CD14-positive monocyte (primary cell): ENCODE measurements at regions not wholly inside any gene's neighbourhood (a gene's known extent, or its start where the extent isn't known, plus 50 kb on each side); places are given as distances from the start of the nearest gene placed in this dataset.

Experiments
- DNase-seq, 3 donors: peaks; one replicate each; pipeline ENCODE4 v3.0.0-alpha.2; 2011 to 2022
- H2AFZ ChIP-seq: 2 replicates; pipeline ENCODE4 v1.6.0; 2012; ENCODE audit warnings: mild to moderate bottlenecking, low read depth, low read length, inconsistent platforms; ENCODE audit not compliant: insufficient read depth, poor library complexity, severe bottlenecking
- H3K27ac ChIP-seq, 2 donors: 1 replicate in 1 of 2; 2 replicates in 1 of 2; pipeline ENCODE4 v1.5.1; 2012 to 2013; ENCODE audit warnings: low read length in 2 of 2, control low read depth in 1 of 2, inconsistent platforms in 1 of 2, low read depth in 1 of 2, mild to moderate bottlenecking in 1 of 2
- H3K27me3 ChIP-seq, 2 donors: one replicate each; pipeline versions ENCODE4 v1.6.0 to v1.6.1; 2011 to 2013; ENCODE audit warnings: low read length in 2 of 2; ENCODE audit not compliant: control insufficient read depth in 2 of 2, insufficient read depth in 2 of 2
- H3K36me3 ChIP-seq, 2 donors: replicated peaks in 1 of 2; 1 replicate in 1 of 2; 2 replicates in 1 of 2; pipeline versions ENCODE4 v1.5.1 to v1.6.1; 2012 to 2013; ENCODE audit warnings: low read length in 2 of 2, control low read depth in 1 of 2, inconsistent platforms in 1 of 2, mild to moderate bottlenecking in 1 of 2; ENCODE audit not compliant: insufficient read depth in 2 of 2, control insufficient read depth in 1 of 2
- H3K4me1 ChIP-seq, 2 donors: 1 replicate in 1 of 2; 2 replicates in 1 of 2; pipeline versions ENCODE4 v1.5.1 to v1.6.1; 2012 to 2013; ENCODE audit warnings: low read length in 2 of 2, control low read depth in 1 of 2, inconsistent platforms in 1 of 2, mild to moderate bottlenecking in 1 of 2, moderate library complexity in 1 of 2; ENCODE audit not compliant: insufficient read depth in 2 of 2, control insufficient read depth in 1 of 2
- H3K4me2 ChIP-seq: replicated peaks from 2 replicates; pipeline ENCODE3; 2012; ENCODE audit warnings: low read length, moderate library complexity, mild to moderate bottlenecking; ENCODE audit not compliant: poor library complexity, severe bottlenecking; ENCODE audit errors: extremely low read depth
- H3K4me3 ChIP-seq, 3 experiments: fragments of 200-600 bp in 1 of 3; sonication (generic) in 1 of 3; replicated peaks in 1 of 3; 1 replicate in 2 of 3; 2 replicates in 1 of 3; pipeline ENCODE4 v1.5.1; 2011 to 2013; ENCODE audit warnings: low read length in 3 of 3, mild to moderate bottlenecking in 3 of 3, control low read depth in 2 of 3, low read depth in 2 of 3, inconsistent platforms in 1 of 3, moderate library complexity in 1 of 3
- H3K79me2 ChIP-seq: 2 replicates; pipeline ENCODE4 v1.6.0; 2012; ENCODE audit warnings: mild to moderate bottlenecking, control low read depth, inconsistent platforms, low read length, moderate library complexity; ENCODE audit not compliant: insufficient read depth
- H3K9ac ChIP-seq: 2 replicates; pipeline ENCODE4 v1.6.0; 2017; ENCODE audit warnings: low read length, mild to moderate bottlenecking; ENCODE audit not compliant: insufficient read depth, poor library complexity, severe bottlenecking
- H3K9me3 ChIP-seq, 2 donors: replicated peaks in 1 of 2; 1 replicate in 1 of 2; 2 replicates in 1 of 2; pipeline versions ENCODE4 v1.5.1 to v1.6.1; 2012 to 2013; ENCODE audit warnings: low read length in 2 of 2, control low read depth in 1 of 2; ENCODE audit not compliant: control insufficient read depth in 1 of 2, insufficient read depth in 1 of 2
- H4K20me1 ChIP-seq: 2 replicates; pipeline ENCODE4 v1.6.0; 2012; ENCODE audit warnings: mild to moderate bottlenecking, low read length, control low read depth, moderate library complexity; ENCODE audit not compliant: insufficient read depth
- H3K27ac Mint-ChIP-seq, 7 donors: one replicate each; pipeline ENCODE4 v1.8.0; 2020; ENCODE audit warnings: mild to moderate bottlenecking in 7 of 7, mixed read lengths in 7 of 7, moderate library complexity in 6 of 7, inconsistent platforms in 2 of 7
- H3K27me3 Mint-ChIP-seq, 3 donors: one replicate each; pipeline ENCODE4 v1.8.0; 2021 to 2022; ENCODE audit warnings: low read depth in 3 of 3, mild to moderate bottlenecking in 3 of 3, mixed read lengths in 3 of 3, moderate library complexity in 3 of 3, inconsistent platforms in 1 of 3
- H3K36me3 Mint-ChIP-seq, 2 donors: one replicate each; pipeline ENCODE4 v1.8.0; 2020; ENCODE audit warnings: mixed read lengths in 2 of 2, inconsistent platforms in 1 of 2, mild to moderate bottlenecking in 1 of 2
- H3K4me1 Mint-ChIP-seq: one replicate; pipeline ENCODE4 v1.8.0; 2020; ENCODE audit warnings: mild to moderate bottlenecking, mixed read lengths
- H3K4me3 Mint-ChIP-seq, 2 donors: one replicate each; pipeline ENCODE4 v1.8.0; 2020; ENCODE audit warnings: mild to moderate bottlenecking in 2 of 2, mixed read lengths in 2 of 2, moderate library complexity in 1 of 2
- H3K9me3 Mint-ChIP-seq, 7 donors: one replicate each; pipeline ENCODE4 v1.8.0; 2020 to 2022; ENCODE audit warnings: mixed read lengths in 7 of 7, mild to moderate bottlenecking in 6 of 7, moderate library complexity in 6 of 7, inconsistent platforms in 2 of 7
- CTCF ChIP-seq: fragments of 200-600 bp; IDR thresholded peaks from one replicate; pipeline ENCODE4 v1.8.0; 2022; ENCODE audit warnings: antibody characterized with exemption, mild to moderate bottlenecking
- WGBS: methylation state at CpG from one replicate; pipeline ENCODE4 v1.1.5; 2013; ENCODE audit warnings: missing lambda C conversion rate; ENCODE audit not compliant: insufficient coverage; 5-methylcytosine and 5-hydroxymethylcytosine counted together
- intact Hi-C, 2 donors: fragments of 100-400 bp; cut with micrococcal nuclease; formaldehyde crosslinking; loops; one replicate each; pipeline versions ENCODE4 v1.15.0 to v1.15.1; 2023

- no peaks in the 10 kb centered on the region for H3K4me1 ChIP-seq
- Mint-ChIP-seq H3K27me3 (peaks cover 0 to under 1% (median 0%) of the 10 kb centered on the region in 3 donors), H3K36me3 (no peaks in the 10 kb centered on the region), H3K9me3 (peaks cover 3 to 19% (median 11%) of the 10 kb centered on the region in 7 donors), H3K4me3 (no peak overlapping the region), H3K27ac (no peak overlapping the region), H3K4me1 (no peaks in the 10 kb centered on the region)
- H3K4me2 ChIP-seq = no peak overlapping the region
- DNase-seq = no peak
- no CpG with 5 or more reads among the region's 1 CpG for WGBS
- no peaks in the 10 kb centered on the region for H3K27me3 ChIP-seq
- TF ChIP-seq CTCF = no peak
- no peaks in the 10 kb centered on the region for H3K79me2 ChIP-seq
- H4K20me1 ChIP-seq = no peaks in the 10 kb centered on the region
- H3K36me3 ChIP-seq = no peaks in the 10 kb centered on the region
- no peak overlapping the region for H3K27ac ChIP-seq
- intact Hi-C loops = no loop called here
- no peak overlapping the region for H3K4me3 ChIP-seq
- no peak overlapping the region for H2AFZ ChIP-seq
- no peak overlapping the region for H3K9ac ChIP-seq
- peaks cover 17 to 20% of the 10 kb centered on the region in 2 donors for H3K9me3 ChIP-seq
These were observed 120.4 kb upstream of the CDH10 start for GRCh38 chr5:24765219-24765618.

GRCh38 chr5:24750355-24750754, 105.6 kb upstream of the CDH10 start:
- peaks cover 0 to 6% (median 4%) of the 10 kb centered on the region in 7 donors for H3K9me3 Mint-ChIP-seq
- Histone ChIP-seq H4K20me1 (no peaks in the 10 kb centered on the region), H3K4me3 (no peak overlapping the region), H3K27ac (no peak overlapping the region), H3K9ac (no peak overlapping the region), H3K9me3 (no peaks in the 10 kb centered on the region), H2AFZ (no peak overlapping the region), H3K79me2 (no peaks in the 10 kb centered on the region), H3K36me3 (no peaks in the 10 kb centered on the region), H3K4me1 (no peaks in the 10 kb centered on the region), H3K4me2 (no peak overlapping the region), H3K27me3 (no peaks in the 10 kb centered on the region)
- DNase-seq = no peak
- no peaks in the 10 kb centered on the region for H3K36me3 Mint-ChIP-seq
- no peaks in the 10 kb centered on the region for H3K4me1 Mint-ChIP-seq
- intact Hi-C loops = no loop called here
- no peak overlapping the region for H3K4me3 Mint-ChIP-seq
- no peak for TF ChIP-seq CTCF
- peaks cover 0 to 2% (median 0%) of the 10 kb centered on the region in 3 donors for H3K27me3 Mint-ChIP-seq
- no peak overlapping the region for H3K27ac Mint-ChIP-seq
- WGBS = 0% methylated on average over 1 of the region's 3 CpGs
